Transverse colon (tissue), 4 donors: ENCODE measurements at regions not wholly inside any gene's neighbourhood (a gene's known extent, or its start where the extent isn't known, plus 50 kb on each side); places are given as distances from the start of the nearest gene placed in this dataset.

ENCODE experiments used
- DNase-seq: peaks from one replicate; pipeline ENCODE4 v3.0.0-alpha.2; 2019
- H3K27ac ChIP-seq, 4 donors: fragments of 200-600 bp; sonication (generic); 2 replicates each; pipeline ENCODE4 v1.5.1; 2016 to 2018; ENCODE audit warnings: inconsistent platforms in 4 of 4
- H3K27me3 ChIP-seq: fragments of 200-600 bp; sonication (generic); 2 replicates; pipeline ENCODE4 v1.5.1; 2017; ENCODE audit warnings: inconsistent platforms
- H3K36me3 ChIP-seq, 4 donors: fragments of 200-600 bp; sonication (generic); 2 replicates each; pipeline ENCODE4 v1.5.1; 2017 to 2019; ENCODE audit warnings: inconsistent platforms in 4 of 4
- H3K4me1 ChIP-seq, 4 donors: fragments of 200-600 bp; sonication (generic); 2 replicates each; pipeline ENCODE4 v1.5.1; 2017 to 2020; ENCODE audit warnings: inconsistent platforms in 4 of 4
- H3K4me3 ChIP-seq, 4 donors: fragments of 200-600 bp; sonication (generic); 1 replicate in 1 of 4; 2 replicates in 3 of 4; pipeline versions ENCODE4 v1.5.1 to v1.6.1; 2017 to 2019; ENCODE audit warnings: inconsistent platforms in 4 of 4
- H3K9me3 ChIP-seq, 2 donors: fragments of 200-600 bp; sonication (generic); 2 replicates each; pipeline ENCODE4 v1.5.1; 2017 to 2019; ENCODE audit warnings: inconsistent platforms in 2 of 2
- CTCF ChIP-seq, 5 experiments: fragments of 200-600 bp in 3 of 5; fragments of 450-650 bp in 2 of 5; sonication (generic) in 3 of 5; IDR thresholded peaks; 1 replicate in 2 of 5; 2 replicates in 3 of 5; pipeline ENCODE4 v1.5.1; 2016 to 2017; ENCODE audit warnings: antibody characterized with exemption in 5 of 5, inconsistent platforms in 3 of 5, mild to moderate bottlenecking in 2 of 5, moderate library complexity in 1 of 5
- EP300 ChIP-seq: sonication (generic); formaldehyde crosslinking; IDR thresholded peaks from one replicate; pipeline ENCODE4 v1.6.1; 2017; ENCODE audit warnings: antibody characterized with exemption, low read depth
- POLR2A ChIP-seq: fragments of 450-650 bp; IDR thresholded peaks from one replicate; pipeline ENCODE4 v1.6.1; 2016; ENCODE audit warnings: antibody characterized with exemption, mild to moderate bottlenecking, moderate library complexity
- POLR2AphosphoS5 ChIP-seq, 3 donors: sonication (generic); formaldehyde crosslinking; IDR thresholded peaks; one replicate each; pipeline ENCODE4 v1.6.1; 2016; ENCODE audit warnings: antibody characterized with exemption in 3 of 3
- WGBS, 2 donors: methylation state at CpG; one replicate each; pipeline ENCODE4 v1.1.5; 2018; ENCODE audit warnings: low coverage in 1 of 2; 5-methylcytosine and 5-hydroxymethylcytosine counted together
- in situ Hi-C, 4 donors: fragments of 200-750 bp; cut with MboI; loops; one replicate each; pipeline versions ENCODE4 v1.15.0 to v1.15.1; 2017; ENCODE audit warnings: low sequenced_read_pairs in 3 of 4, low pct_ligation_motif_present in 1 of 4, low pct_unique_long_range_greater_than_20kb in 1 of 4
- intact Hi-C: fragments of 100-400 bp; cut with DNase I; formaldehyde crosslinking; loops from one replicate; pipeline ENCODE4 v1.15.1; 2023; ENCODE audit warnings: low total_unique reads

DNA sequence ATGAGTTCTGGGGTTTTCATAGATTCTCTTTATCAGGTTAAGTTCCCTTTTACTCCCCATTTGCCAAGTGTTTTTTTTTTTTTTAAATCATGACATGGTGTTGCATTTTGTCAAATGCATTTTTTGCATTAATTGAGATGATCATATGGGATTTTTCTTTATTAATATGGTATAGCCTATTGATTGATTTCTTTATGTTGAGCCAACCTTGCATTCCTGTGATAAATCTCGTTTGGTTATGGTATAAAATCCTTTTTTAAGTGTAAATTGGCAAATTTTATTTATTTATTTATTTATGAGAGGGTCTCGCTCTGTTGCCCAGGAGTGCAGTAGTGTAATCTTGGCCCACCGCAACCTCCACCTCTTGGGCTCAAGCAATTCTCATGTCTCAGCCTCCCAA is 81.5 kb upstream of the ACVR1 start:
- H3K4me3 ChIP-seq, result no peak overlapping the region
- TF ChIP-seq POLR2AphosphoS5 (IDR thresholded peaks at IDR 0.05) (no peak), POLR2A (no peak), EP300 (no peak), CTCF (IDR thresholded peaks at IDR 0.05) (no peak)
- 33 to 36% methylated on average over 3 of the region's 3 CpGs for WGBS, 2 donors
- no peak for DNase-seq
- no peaks in the 10 kb centered on the region for H3K4me1 ChIP-seq
- intact Hi-C loops, result no loop called here
- no peaks in the 10 kb centered on the region for H3K27me3 ChIP-seq
- in situ Hi-C loops, result no loop called here
- no peak overlapping the region for H3K27ac ChIP-seq
- H3K9me3 ChIP-seq, result peaks cover 9 to 21% of the 10 kb centered on the region in 2 donors
- H3K36me3 ChIP-seq, result no peaks in the 10 kb centered on the region

- intact Hi-C loops (no loop called here), in situ Hi-C loops (no loop called here)
- H3K27me3 ChIP-seq, result no peaks in the 10 kb centered on the region
- no peak for DNase-seq
- WGBS, 2 donors, result 81 to 87% methylated on average over 4 of the region's 4 CpGs
- peaks cover 9 to 13% of the 10 kb centered on the region in 2 donors for H3K9me3 ChIP-seq
- no peak overlapping the region for H3K27ac ChIP-seq
- no peak overlapping the region for H3K4me3 ChIP-seq
- no peak for TF ChIP-seq POLR2A
- no peak for TF ChIP-seq CTCF (IDR thresholded peaks at IDR 0.05)
- no peak for TF ChIP-seq POLR2AphosphoS5 (IDR thresholded peaks at IDR 0.05)
- TF ChIP-seq EP300, result no peak
- H3K4me1 ChIP-seq, result no peaks in the 10 kb centered on the region
- H3K36me3 ChIP-seq, result no peaks in the 10 kb centered on the region
Measured at GRCh38 chr2:157952558-157952957, 76.4 kb upstream of the ACVR1 start.

DNA sequence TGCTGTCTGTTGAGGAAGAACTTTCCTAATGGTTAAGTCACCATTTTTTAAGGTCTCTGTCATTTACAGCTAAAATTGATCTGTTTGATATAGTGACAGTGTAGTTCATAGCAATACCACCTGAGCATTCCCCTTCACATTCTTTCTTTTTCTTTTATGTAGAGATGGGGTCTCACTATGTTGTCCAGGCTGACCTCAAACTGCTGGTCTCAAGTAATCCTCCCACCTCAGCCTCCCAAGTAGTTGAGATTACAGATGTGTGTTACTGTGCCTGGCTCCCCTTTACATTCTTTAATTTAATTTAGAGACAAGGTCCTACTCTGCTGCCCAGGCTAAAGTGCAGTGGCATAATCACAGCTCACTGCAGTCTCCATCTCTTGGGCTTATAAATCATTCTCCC is 72.7 kb upstream of the ACVR1 start:
- Histone ChIP-seq H3K36me3 (no peaks in the 10 kb centered on the region), H3K9me3 (no peaks in the 10 kb centered on the region), H3K4me1 (no peaks in the 10 kb centered on the region), H3K27me3 (no peaks in the 10 kb centered on the region), H3K4me3 (no peak overlapping the region), H3K27ac (no peak overlapping the region)
- in situ Hi-C loops (no loop called here), intact Hi-C loops (no loop called here)
- DNase-seq, result no peak
- TF ChIP-seq POLR2A (no peak), CTCF (IDR thresholded peaks at IDR 0.05) (no peak), EP300 (no peak), POLR2AphosphoS5 (IDR thresholded peaks at IDR 0.05) (no peak)

- intact Hi-C loops (no loop called here), in situ Hi-C loops (no loop called here)
- TF ChIP-seq CTCF (IDR thresholded peaks at IDR 0.05) (no peak), POLR2AphosphoS5 (IDR thresholded peaks at IDR 0.05) (no peak), EP300 (no peak), POLR2A (no peak)
- Histone ChIP-seq H3K4me1 (no peaks in the 10 kb centered on the region), H3K36me3 (no peaks in the 10 kb centered on the region), H3K9me3 (no peaks in the 10 kb centered on the region), H3K4me3 (no peak overlapping the region), H3K27me3 (no peaks in the 10 kb centered on the region), H3K27ac (no peak overlapping the region)
- no peak for DNase-seq
- 55% methylated on average over 1 of the region's 1 CpG; no CpG with 5 or more reads in 1 of the 2 donors for WGBS, 2 donors
Measured at GRCh38 chr2:157946919-157947557, 70.9 kb upstream of the ACVR1 start.
